Upper lobe of left lung (tissue), 6 donors: ENCODE measurements at regions not wholly inside any gene's neighbourhood (a gene's known extent, or its start where the extent isn't known, plus 50 kb on each side); places are given as distances from the start of the nearest gene placed in this dataset.

ENCODE experiments used
- ATAC-seq, 2 donors: fragments of 200-7000 bp; cut with Tn5 transposase; one replicate each; pipeline ENCODE4 v1.9.1; 2022; ENCODE audit warnings: mild to moderate bottlenecking in 2 of 2, moderate library complexity in 2 of 2; ENCODE audit not compliant: low FRiP score in 2 of 2
- DNase-seq, 2 donors: peaks; one replicate each; pipeline ENCODE4 v3.0.0-alpha.2; 2019 to 2020
- H3K27ac ChIP-seq, 4 donors: fragments of 200-600 bp; sonication (generic); one replicate each; pipeline ENCODE4 v1.5.1; 2016 to 2019
- H3K27me3 ChIP-seq, 4 donors: fragments of 200-600 bp; sonication (generic); one replicate each; pipeline ENCODE4 v1.5.1; 2017 to 2019
- H3K36me3 ChIP-seq, 4 donors: fragments of 200-600 bp; sonication (generic); one replicate each; pipeline ENCODE4 v1.5.1; 2016 to 2019
- H3K4me1 ChIP-seq, 4 donors: fragments of 200-600 bp; sonication (generic); one replicate each; pipeline ENCODE4 v1.5.1; 2018 to 2019
- H3K4me3 ChIP-seq, 4 donors: fragments of 200-600 bp; sonication (generic); one replicate each; pipeline ENCODE4 v1.5.1; 2017 to 2019; ENCODE audit warnings: mild to moderate bottlenecking in 2 of 4, moderate library complexity in 1 of 4
- H3K9me3 ChIP-seq, 4 donors: fragments of 200-600 bp; sonication (generic); one replicate each; pipeline ENCODE4 v1.5.1; 2018 to 2019
- CTCF ChIP-seq, 6 experiments: fragments of 450-650 bp in 4 of 6; fragments of 200-600 bp in 2 of 6; sonication (generic) in 2 of 6; IDR thresholded peaks; one replicate each; pipeline ENCODE4 v1.5.1; 2016 to 2019; ENCODE audit warnings: antibody characterized with exemption in 6 of 6
- EP300 ChIP-seq, 4 donors: sonication (generic); formaldehyde crosslinking; IDR thresholded peaks; one replicate each; pipeline ENCODE4 v1.5.1; 2017; ENCODE audit warnings: antibody characterized with exemption in 4 of 4, control low read depth in 2 of 4
- POLR2A ChIP-seq, 4 donors: fragments of 450-650 bp; IDR thresholded peaks; one replicate each; pipeline ENCODE4 v1.5.1; 2016 to 2017; ENCODE audit warnings: antibody characterized with exemption in 4 of 4, mild to moderate bottlenecking in 2 of 4
- POLR2AphosphoS5 ChIP-seq, 2 donors: sonication (generic); formaldehyde crosslinking; IDR thresholded peaks; one replicate each; pipeline ENCODE4 v1.5.1; 2017; ENCODE audit warnings: antibody characterized with exemption in 2 of 2
- WGBS, 2 donors: methylation state at CpG; one replicate each; pipeline ENCODE4 v1.1.5; 2017 to 2018; 5-methylcytosine and 5-hydroxymethylcytosine counted together
- donor health status: DM: no; HTN: no; CAD: no; lungs with moderate emphysema.
- donor health status: DM: no; HTN: yes; CAD: no; lungs with severe emphysema.

- ATAC-seq = no peak
- no peak for DNase-seq
- H3K27me3 ChIP-seq = no peaks in the 10 kb centered on the region
- H3K36me3 ChIP-seq = no peaks in the 10 kb centered on the region
- 66 to 78% methylated on average over 2 of the region's 2 CpGs for WGBS, 2 donors
- H3K27ac ChIP-seq = no peak overlapping the region
- H3K4me1 ChIP-seq = no peaks in the 10 kb centered on the region
- H3K4me3 ChIP-seq = no peak overlapping the region
- TF ChIP-seq EP300 (IDR thresholded peaks at IDR 0.05) (no peak), POLR2A (IDR thresholded peaks at IDR 0.05) (no peak), CTCF (IDR thresholded peaks at IDR 0.05) (no peak), POLR2AphosphoS5 (IDR thresholded peaks at IDR 0.05) (no peak)
- H3K9me3 ChIP-seq = peaks cover 0 to 7% (median 0%) of the 10 kb centered on the region in 4 donors
Measured at GRCh38 chrX:4971646-4972045, 1257.0 kb downstream of the NLGN4X start.

- DNase-seq = no peak
- ATAC-seq = no peak
- Histone ChIP-seq H3K9me3 (peaks cover 0 to 7% (median 0%) of the 10 kb centered on the region in 4 donors), H3K36me3 (no peaks in the 10 kb centered on the region), H3K4me1 (no peaks in the 10 kb centered on the region), H3K27ac (no peak overlapping the region), H3K4me3 (no peak overlapping the region), H3K27me3 (no peaks in the 10 kb centered on the region)
- WGBS, 2 donors = 59 to 63% methylated on average over 3 of the region's 3 CpGs
- TF ChIP-seq EP300 (IDR thresholded peaks at IDR 0.05) = no peak
- TF ChIP-seq POLR2AphosphoS5 (IDR thresholded peaks at IDR 0.05) = no peak
- TF ChIP-seq POLR2A (IDR thresholded peaks at IDR 0.05) = no peak
- TF ChIP-seq CTCF (IDR thresholded peaks at IDR 0.05) = no peak
Measured at GRCh38 chrX:4964112-4964511, 1250.7 kb upstream of the PRKX start.

GRCh38 chrX:4963432-4963831 lies 1250.0 kb upstream of the PRKX start:
- WGBS, 2 donors = 77 to 84% methylated on average over 2 of the region's 2 CpGs
- H3K27me3 ChIP-seq = no peaks in the 10 kb centered on the region
- peaks cover 0 to 7% (median 0%) of the 10 kb centered on the region in 4 donors for H3K9me3 ChIP-seq
- DNase-seq = no peak
- H3K4me3 ChIP-seq = no peak overlapping the region
- H3K36me3 ChIP-seq = no peaks in the 10 kb centered on the region
- H3K27ac ChIP-seq = no peak overlapping the region
- H3K4me1 ChIP-seq = no peaks in the 10 kb centered on the region
- TF ChIP-seq CTCF (IDR thresholded peaks at IDR 0.05) (no peak), EP300 (IDR thresholded peaks at IDR 0.05) (no peak), POLR2AphosphoS5 (IDR thresholded peaks at IDR 0.05) (no peak), POLR2A (IDR thresholded peaks at IDR 0.05) (no peak)
- no peak for ATAC-seq

- Histone ChIP-seq H3K4me3 (no peak overlapping the region), H3K27me3 (no peaks in the 10 kb centered on the region), H3K36me3 (no peaks in the 10 kb centered on the region), H3K9me3 (no peaks in the 10 kb centered on the region), H3K4me1 (no peaks in the 10 kb centered on the region), H3K27ac (no peak overlapping the region)
- DNase-seq = no peak
- 69 to 84% methylated on average over 1 to 2 of the region's 2 CpGs for WGBS, 2 donors
- TF ChIP-seq EP300 (IDR thresholded peaks at IDR 0.05) (no peak), POLR2AphosphoS5 (IDR thresholded peaks at IDR 0.05) (no peak), POLR2A (IDR thresholded peaks at IDR 0.05) (no peak), CTCF (IDR thresholded peaks at IDR 0.05) (no peak)
- no peak for ATAC-seq
Measured at GRCh38 chrX:4944767-4945166, 1231.3 kb upstream of the PRKX start.

- H3K27ac ChIP-seq = peak overlapping the region in 2 of 4 donors; percentile 10 to 49
- no peaks in the 10 kb centered on the region for H3K27me3 ChIP-seq
- ATAC-seq = no peak
- TF ChIP-seq CTCF (IDR thresholded peaks at IDR 0.05) = no peak
- no peak for TF ChIP-seq POLR2AphosphoS5 (IDR thresholded peaks at IDR 0.05)
- TF ChIP-seq POLR2A (IDR thresholded peaks at IDR 0.05) = no peak
- no peak for TF ChIP-seq EP300 (IDR thresholded peaks at IDR 0.05)
- no peak overlapping the region for H3K4me3 ChIP-seq
- H3K9me3 ChIP-seq = no peaks in the 10 kb centered on the region
- H3K36me3 ChIP-seq = no peaks in the 10 kb centered on the region
- H3K4me1 ChIP-seq = no peaks in the 10 kb centered on the region
- 47 to 81% methylated on average over 2 of the region's 2 CpGs for WGBS, 2 donors
- no peak for DNase-seq
Measured at GRCh38 chrX:4936315-4936714, 1222.9 kb upstream of the PRKX start.
